ENCODE measurements at regions not wholly inside any gene's neighbourhood (a gene's known extent, or its start where the extent isn't known, plus 50 kb on each side); places are given as distances from the start of the nearest gene placed in this dataset.

DNA sequence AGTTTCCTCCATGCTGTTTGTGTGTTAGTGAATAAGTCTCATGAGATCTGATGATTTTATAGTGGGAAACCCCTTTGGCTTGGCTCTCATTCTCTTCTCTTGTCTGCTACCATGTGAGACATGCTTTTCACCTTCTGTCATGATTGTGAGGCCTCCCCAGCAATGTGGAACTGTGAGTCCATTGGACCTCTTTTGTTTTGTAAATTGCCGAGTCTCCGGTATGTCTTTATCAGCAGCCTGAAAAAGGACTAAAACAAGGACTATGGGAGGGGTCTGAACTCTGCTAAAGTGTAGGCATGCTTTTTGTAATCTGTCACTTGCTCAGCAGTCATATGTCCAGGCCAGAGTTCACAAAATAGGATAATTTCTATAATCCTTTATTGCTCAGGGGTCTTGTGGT, 164.0 kb upstream of the SNX7 start:
- Histone ChIP-seq H3K27ac (ENCODE audit: extremely low read depth, low read depth, low read length) (no peak overlapping the region), H3K4me3 (ENCODE audit: low read depth, low read length) (no peak overlapping the region), H3K9me3 (ENCODE audit: control insufficient read depth, insufficient read depth, low read depth, low read length) (no peaks in the 10 kb centered on the region), H3K36me3 (ENCODE audit: control insufficient read depth in 2 of 2, insufficient read depth in 1 of 2, low read length in 2 of 2) (no peaks in the 10 kb centered on the region), H3K4me1 (ENCODE audit: control insufficient read depth, insufficient read depth, low read length) (no peaks in the 10 kb centered on the region)
- CTCF ChIA-PET, result no interaction called here
- POLR2A ChIA-PET, result no interaction called here
- TF ChIP-seq, protein P1, sequence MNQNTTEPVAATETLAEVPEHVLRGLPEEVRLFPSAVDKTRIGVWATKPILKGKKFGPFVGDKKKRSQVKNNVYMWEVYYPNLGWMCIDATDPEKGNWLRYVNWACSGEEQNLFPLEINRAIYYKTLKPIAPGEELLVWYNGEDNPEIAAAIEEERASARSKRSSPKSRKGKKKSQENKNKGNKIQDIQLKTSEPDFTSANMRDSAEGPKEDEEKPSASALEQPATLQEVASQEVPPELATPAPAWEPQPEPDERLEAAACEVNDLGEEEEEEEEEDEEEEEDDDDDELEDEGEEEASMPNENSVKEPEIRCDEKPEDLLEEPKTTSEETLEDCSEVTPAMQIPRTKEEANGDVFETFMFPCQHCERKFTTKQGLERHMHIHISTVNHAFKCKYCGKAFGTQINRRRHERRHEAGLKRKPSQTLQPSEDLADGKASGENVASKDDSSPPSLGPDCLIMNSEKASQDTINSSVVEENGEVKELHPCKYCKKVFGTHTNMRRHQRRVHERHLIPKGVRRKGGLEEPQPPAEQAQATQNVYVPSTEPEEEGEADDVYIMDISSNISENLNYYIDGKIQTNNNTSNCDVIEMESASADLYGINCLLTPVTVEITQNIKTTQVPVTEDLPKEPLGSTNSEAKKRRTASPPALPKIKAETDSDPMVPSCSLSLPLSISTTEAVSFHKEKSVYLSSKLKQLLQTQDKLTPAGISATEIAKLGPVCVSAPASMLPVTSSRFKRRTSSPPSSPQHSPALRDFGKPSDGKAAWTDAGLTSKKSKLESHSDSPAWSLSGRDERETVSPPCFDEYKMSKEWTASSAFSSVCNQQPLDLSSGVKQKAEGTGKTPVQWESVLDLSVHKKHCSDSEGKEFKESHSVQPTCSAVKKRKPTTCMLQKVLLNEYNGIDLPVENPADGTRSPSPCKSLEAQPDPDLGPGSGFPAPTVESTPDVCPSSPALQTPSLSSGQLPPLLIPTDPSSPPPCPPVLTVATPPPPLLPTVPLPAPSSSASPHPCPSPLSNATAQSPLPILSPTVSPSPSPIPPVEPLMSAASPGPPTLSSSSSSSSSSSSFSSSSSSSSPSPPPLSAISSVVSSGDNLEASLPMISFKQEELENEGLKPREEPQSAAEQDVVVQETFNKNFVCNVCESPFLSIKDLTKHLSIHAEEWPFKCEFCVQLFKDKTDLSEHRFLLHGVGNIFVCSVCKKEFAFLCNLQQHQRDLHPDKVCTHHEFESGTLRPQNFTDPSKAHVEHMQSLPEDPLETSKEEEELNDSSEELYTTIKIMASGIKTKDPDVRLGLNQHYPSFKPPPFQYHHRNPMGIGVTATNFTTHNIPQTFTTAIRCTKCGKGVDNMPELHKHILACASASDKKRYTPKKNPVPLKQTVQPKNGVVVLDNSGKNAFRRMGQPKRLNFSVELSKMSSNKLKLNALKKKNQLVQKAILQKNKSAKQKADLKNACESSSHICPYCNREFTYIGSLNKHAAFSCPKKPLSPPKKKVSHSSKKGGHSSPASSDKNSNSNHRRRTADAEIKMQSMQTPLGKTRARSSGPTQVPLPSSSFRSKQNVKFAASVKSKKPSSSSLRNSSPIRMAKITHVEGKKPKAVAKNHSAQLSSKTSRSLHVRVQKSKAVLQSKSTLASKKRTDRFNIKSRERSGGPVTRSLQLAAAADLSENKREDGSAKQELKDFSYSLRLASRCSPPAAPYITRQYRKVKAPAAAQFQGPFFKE (tag by site-specific recombination; IDR thresholded peaks at IDR 0.05; ENCODE audit: borderline replicate concordance), result no peak
- TF ChIP-seq ZBTB21 (tag by site-specific recombination; IDR thresholded peaks at IDR 0.05), result no peak
- TF ChIP-seq ZNF544 (tag by site-specific recombination; IDR thresholded peaks at IDR 0.05), result no peak
- TF ChIP-seq ZFHX2 (tag by site-specific recombination; conservative IDR thresholded peaks at IDR 0.05), result no peak
- no peak for TF ChIP-seq SP3 (tag by site-specific recombination; IDR thresholded peaks at IDR 0.05)
- no peak for TF ChIP-seq ZEB2 (tag by site-specific recombination; IDR thresholded peaks at IDR 0.05)
- TF ChIP-seq ZNF776 (tag by site-specific recombination; IDR thresholded peaks at IDR 0.05; ENCODE audit: borderline replicate concordance), result no peak
- TF ChIP-seq ZNF521 (tag by site-specific recombination; IDR thresholded peaks at IDR 0.05), result no peak

DNA sequence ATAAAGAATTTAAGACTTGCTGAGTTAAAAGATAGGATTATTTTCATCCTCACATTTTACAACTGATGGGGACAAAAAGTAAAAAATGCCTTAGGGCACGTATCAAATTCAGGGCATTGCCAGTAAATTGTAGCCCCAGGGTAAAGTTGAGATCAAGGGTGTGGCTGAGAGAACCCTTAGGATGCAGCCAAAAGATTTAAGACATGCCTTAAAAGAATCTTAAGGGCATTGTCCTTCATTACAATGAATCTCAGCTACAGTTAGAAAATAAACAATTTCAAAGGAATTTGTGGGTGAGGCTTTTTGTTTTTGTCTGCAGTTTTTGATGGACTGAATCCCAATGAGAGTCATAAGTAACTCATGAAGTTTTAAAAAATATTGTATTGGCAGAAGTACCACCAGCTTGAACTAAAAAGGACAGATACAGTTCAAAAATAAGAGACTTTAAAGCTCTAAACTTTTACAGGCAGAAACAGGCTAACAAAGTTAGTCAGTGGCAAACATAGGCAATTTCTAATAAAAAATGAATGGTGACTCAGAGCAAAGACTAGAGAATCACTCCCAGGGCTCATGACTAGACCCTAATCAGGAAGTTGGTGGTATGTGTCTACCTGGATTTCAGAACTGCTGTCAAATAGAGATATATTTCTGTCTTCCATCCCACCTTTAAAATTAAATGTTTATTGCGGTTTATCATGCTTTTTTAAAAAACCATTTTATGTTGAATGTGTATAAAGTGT, 165.1 kb upstream of the SNX7 start:
- Histone ChIP-seq H3K27ac (ENCODE audit: extremely low read depth, low read depth, low read length) (no peak overlapping the region), H3K4me1 (ENCODE audit: control insufficient read depth, insufficient read depth, low read length) (no peaks in the 10 kb centered on the region), H3K4me3 (ENCODE audit: low read depth, low read length) (no peak overlapping the region), H3K9me3 (ENCODE audit: control insufficient read depth, insufficient read depth, low read depth, low read length) (no peaks in the 10 kb centered on the region), H3K36me3 (ENCODE audit: control insufficient read depth in 2 of 2, insufficient read depth in 1 of 2, low read length in 2 of 2) (no peaks in the 10 kb centered on the region)
- ChIA-PET CTCF (interaction anchor here (0.6 kb wide), 1 partner anchor 21 kb away, joined by 3 read pairs; no protein-coding TSS in a partner anchor), POLR2A (no interaction called here)
- TF ChIP-seq ZNF175 (tag by site-specific recombination; IDR thresholded peaks at IDR 0.05), result no peak
- TF ChIP-seq, protein P2, sequence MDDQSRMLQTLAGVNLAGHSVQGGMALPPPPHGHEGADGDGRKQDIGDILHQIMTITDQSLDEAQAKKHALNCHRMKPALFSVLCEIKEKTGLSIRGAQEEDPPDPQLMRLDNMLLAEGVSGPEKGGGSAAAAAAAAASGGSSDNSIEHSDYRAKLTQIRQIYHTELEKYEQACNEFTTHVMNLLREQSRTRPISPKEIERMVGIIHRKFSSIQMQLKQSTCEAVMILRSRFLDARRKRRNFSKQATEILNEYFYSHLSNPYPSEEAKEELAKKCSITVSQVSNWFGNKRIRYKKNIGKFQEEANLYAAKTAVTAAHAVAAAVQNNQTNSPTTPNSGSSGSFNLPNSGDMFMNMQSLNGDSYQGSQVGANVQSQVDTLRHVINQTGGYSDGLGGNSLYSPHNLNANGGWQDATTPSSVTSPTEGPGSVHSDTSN (CRISPR knock-in tag; IDR thresholded peaks at IDR 0.05), result no peak
- no peak for TF ChIP-seq ZNF140 (tag by site-specific recombination; IDR thresholded peaks at IDR 0.05)
- TF ChIP-seq ZNF148 (tag by site-specific recombination; IDR thresholded peaks at IDR 0.05; ENCODE audit: borderline replicate concordance), result no peak
- no peak for TF ChIP-seq ZNF121 (tag by site-specific recombination; IDR thresholded peaks at IDR 0.05)
- no peak for TF ChIP-seq ZNF449 (tag by site-specific recombination; IDR thresholded peaks at IDR 0.05)
- no peak for TF ChIP-seq ZNF302 (tag by site-specific recombination; IDR thresholded peaks at IDR 0.05; ENCODE audit: low read depth)
- TF ChIP-seq TSHZ1 (tag by site-specific recombination; IDR thresholded peaks at IDR 0.05; ENCODE audit: borderline replicate concordance), result no peak
- no peak for TF ChIP-seq OVOL3 (tag by site-specific recombination; IDR thresholded peaks at IDR 0.05)
- TF ChIP-seq ZNF274 (IDR thresholded peaks at IDR 0.05; ENCODE audit: low read length), result no peak
- TF ChIP-seq ZNF274 (tag by site-specific recombination; IDR thresholded peaks at IDR 0.05; ENCODE audit: borderline replicate concordance), result no peak
- no peak for TF ChIP-seq ZNF768 (tag by site-specific recombination; IDR thresholded peaks at IDR 0.05)
